GF-D8 (cell line): ENCODE measurements at regions not wholly inside any gene's neighbourhood (a gene's known extent, or its start where the extent isn't known, plus 50 kb on each side); places are given as distances from the start of the nearest gene placed in this dataset.

Source experiments
- DNase-seq: peaks from one replicate; lab custom pipeline; 2025; lab: John Stamatoyannopoulos, UW

DNA sequence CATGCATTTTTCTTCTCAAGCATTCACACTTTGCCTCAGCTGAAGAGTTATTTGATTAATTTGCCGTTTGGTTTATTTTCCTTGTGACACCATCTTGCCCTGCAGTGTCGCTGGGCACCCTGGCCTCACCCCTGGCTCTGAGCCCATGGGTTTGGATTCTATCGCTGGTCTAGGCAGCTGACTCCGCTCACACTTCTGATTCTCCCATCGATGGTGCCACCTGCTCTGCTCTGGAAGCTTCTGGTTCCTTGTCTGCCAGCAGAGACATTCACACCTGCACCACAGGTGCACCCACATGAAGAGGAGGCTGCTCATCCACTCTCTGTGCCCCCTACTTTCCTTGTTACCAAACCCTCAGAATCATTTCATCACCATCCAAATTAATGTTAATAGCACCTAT lies 291.6 kb upstream of the CDH4 start:
- no peak for DNase-seq

DNA sequence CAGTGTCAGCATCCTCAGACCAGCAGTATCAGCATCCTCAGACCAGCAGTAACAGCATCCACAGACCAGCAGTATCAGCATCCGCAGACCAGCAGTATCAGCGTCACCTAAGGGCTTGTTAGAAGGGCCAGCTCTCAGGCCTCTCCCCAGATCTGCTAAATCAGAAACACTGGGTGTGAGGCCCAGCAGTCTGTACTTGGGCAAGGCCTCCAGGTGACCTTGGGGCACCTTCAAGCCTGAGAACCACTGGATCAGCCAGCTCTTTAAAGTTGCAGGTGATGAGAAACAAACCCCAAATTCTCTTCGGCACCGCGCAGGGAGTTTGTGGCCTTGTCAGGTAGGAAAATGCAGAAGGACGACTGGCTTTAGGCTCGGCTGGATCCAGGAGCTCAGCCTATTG lies 290.5 kb upstream of the CDH4 start:
- no peak for DNase-seq

DNA sequence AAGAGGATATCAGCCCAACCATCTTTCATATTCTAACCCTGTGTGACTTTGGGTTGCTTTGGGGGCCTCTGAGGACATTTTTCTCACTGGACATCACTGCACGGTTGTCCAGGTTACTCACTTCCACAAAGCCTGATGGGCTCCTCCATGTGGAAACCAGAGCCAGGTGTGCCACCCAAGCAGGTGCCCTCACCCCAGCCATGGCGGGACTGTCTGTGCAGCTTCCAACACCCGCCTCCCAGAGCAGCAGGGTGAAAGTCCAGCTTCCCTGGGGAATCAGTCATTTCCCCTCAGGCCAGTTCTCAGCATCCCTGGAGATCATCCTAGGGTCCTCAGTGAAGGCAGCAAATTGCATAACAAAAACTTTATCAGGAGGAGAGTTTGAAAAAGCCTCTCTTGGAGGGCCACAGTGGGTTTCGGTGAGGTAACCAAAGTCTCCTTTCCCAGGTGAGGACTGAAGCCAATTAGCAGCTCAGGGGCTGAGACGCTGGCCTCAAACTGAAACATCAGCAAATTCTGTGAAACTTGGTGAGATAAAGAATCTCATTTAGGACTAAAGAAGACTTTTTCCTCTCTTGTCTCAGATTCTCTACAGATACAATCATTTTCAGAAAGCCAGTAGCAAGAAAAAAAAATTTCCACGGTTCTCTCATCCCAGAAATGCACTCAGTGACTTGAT lies 289.6 kb upstream of the CDH4 start:
- no peak for DNase-seq

DNA sequence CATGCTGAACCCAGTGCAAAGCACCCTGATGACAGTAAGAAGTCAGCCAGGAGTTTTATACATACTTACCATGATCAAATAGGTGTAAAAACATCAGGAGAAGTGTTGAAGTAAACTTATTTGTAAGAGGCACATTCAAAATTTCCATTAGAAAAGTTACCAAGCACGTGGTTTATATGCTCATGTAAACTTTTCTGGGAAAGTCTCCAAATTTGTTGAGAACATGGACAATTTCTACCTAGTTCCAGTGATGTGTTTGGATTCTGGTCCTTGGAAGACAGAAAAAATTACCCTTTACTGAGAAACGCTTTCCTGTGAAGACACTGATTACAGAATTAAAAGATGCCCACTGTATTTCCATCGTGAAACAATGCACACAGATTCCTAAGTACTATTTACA lies 288.9 kb upstream of the CDH4 start:
- DNase-seq, result no peak

DNA sequence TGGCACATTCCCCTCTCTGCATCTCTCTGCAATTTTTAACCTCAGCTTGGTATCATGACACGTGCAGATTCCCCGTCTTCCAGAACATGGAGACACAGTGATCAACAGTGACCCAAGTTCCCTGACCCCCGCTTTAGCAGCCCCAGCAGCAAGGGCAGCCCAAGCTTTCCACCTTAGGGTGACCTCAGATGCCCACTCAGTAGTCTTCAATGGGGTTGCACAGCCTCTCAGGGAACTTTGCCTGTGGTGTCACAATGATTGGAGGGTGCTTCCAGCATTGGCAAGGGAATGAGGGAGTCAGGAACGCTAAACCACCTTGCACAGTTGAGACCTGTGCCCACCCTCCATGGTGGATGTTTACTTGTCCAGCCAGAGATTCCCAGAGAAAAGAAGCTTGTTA lies 287.1 kb upstream of the CDH4 start:
- DNase-seq, result no peak

DNA sequence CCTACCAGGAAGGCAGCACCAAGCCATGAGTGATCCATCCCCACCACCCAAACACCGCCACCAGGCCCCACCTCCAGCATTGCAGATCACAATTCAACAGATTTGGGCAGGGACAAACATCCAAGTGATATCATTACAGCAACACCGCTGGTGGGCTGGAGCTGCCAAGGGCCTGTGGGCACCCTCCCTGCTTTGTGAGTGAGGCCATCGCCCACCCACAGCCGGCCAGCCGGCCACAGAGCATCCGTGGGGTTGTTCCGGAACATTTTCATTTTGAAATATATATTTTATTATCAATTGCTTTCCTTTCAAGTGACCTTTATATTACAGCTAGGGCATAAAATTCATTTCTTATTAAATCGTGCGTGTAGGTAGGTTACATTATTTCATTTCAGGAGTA lies 286.0 kb upstream of the CDH4 start:
- no peak for DNase-seq

DNA sequence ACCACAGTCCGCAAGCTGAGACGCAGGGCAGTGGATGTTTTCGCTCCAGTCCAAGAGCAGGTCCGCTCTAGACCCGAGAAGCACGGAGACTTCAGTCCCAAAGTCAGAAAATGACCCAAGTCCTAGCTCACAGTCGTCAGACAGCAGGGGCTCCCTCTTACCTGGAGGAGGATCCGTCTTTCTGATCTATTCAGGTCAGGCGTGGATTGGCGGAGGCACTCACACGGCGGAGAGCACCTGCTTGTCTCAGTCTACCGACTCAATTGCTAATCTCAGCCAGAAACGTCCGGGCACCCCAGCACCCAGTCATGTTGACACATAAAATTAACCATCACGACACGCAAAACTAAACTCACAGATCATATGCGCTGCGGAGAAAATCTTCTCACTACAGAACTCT lies 285.3 kb upstream of the CDH4 start:
- DNase-seq, result no peak

DNA sequence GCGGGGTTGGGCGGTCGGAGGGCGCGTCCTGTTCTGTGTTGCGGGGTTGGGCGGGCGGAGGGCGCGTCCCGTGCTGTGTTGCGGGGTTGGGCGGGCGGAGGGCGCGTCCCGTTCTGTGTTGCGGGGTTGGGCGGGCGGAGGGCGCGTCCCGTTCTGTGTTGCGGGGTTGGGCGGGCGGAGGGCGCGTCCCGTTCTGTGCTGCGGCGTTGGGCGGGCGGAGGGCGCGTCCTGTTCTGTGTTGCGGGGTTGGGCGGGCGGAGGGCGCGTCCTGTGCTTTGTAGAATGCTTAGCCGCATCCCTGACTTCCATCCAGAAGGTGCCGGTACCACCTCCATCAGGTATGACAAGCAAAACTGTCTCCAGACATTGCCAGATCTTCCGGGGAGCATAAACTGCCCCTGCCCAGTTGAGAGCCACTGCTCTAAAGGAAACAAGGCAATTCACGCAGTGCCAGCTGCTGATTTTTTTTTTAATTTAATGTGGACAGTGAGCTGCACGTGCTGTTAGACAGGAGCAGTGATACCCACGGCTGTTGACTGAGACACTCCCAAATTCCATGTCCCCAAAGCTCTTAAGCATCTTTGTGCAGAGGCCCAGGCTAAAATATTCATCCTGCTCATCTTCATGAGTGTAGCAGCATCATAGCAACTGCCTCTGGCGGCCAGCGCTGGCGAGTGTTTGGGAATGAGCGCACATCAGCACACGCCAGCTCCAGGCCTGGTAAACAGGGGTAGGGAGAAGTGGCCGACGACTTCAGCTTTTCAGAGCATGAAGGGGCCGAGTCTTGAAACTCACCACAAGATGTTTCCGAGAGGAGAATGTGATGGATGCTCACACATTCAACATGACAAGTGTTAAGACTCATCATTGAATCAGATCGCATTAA lies 284.4 kb upstream of the CDH4 start:
- DNase-seq, result no peak

DNA sequence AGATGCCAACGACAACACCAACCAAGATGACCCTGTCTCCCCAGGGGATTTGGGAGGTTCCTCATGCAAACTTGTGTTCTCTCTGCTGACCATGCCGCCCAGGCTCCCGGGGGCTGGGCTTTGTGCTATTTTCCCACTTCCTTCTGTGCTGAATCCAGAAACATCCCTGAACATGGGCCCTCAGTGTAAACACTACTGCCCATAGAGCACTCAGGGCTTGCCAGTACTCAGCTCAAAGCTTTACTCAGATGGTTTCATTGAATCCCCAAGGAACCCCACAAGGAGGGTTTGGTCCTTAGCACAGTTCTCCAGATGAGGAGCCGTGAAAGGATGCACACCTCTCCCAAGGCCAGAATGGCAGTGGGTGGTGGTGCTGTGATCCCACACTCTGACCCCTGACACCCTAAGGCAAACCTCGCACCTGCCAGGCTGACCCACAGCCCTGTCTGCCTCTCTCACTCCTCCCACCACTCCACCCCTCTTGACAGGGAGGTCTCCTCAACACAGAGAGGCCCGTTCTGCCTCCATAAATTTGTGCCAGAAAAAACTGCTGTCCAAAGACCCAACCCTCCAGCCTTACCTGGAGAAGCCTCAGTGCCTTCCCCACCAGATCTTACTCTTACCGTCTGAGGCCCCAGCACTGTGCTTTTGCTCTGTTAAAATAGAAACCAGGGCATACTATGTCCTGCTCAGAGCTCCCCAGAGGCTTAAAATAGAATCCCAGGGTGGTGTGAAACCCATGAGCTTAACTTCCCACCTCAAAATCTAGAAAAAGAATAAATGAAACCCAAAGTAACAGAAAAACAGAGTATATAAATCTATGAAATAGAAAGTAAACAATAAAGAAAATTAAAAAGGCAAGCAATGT lies 283.0 kb upstream of the CDH4 start:
- no peak for DNase-seq

DNA sequence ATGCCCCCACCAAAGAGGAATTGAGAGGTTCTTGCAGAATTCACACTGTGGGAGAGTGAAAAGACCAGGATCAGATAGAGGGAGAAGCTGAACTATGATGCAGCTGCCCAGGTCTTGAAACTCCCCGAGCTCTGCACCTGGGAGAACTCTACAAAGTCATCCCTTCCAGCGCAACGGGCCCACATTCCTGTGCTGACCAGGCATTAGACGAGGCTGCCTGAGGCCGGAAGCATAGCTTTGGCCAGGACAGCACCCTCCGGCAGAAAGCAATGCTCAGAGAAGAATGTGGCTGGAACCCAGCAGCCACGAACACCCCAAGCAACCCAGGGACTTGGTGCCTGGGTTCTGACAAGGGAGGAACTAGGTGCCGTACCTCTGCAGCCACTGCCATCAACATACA lies 281.5 kb upstream of the CDH4 start:
- no peak for DNase-seq

DNA sequence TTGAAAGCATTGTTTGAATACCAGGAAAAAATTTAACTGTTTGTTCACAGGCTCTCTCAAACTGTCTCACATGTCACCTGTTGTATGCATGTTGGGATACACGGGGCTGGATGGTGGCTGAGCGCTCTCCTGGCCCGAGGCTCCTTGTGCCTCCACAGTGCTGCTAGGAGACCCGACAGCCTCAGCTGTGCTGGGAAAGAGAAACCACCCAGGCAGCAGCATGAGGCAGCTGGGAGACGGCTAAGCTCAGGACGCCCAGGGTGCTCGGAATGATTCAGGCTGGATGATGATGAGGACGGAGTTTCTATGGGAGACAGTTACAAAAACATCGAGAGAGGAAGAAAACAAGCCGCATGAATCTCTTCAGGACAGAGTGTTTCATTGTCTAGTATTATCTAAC lies 278.0 kb upstream of the CDH4 start:
- no peak for DNase-seq

DNA sequence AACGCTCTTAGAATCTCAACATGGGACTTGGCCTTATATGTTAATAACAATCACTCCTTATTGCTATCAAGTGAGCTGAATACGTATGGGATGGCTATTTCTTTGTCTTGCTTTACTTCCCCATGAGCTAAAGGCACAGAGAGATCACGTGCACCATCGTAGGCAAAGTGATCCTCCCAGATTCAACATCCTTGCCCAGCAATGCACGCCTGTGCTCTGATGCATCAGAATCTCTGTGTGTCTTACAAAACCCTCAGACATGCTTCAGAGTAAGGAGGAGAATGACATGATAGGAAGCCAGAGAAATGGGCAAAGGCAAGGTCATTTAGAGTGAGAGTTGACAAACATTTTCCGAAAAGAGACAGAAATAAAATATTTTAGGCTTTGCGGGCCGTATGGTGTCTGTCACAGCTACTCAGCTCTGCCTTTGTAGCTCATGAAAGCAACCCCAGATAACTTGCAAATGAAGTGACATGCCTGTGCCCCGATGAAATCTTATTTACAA lies 277.6 kb upstream of the CDH4 start:
- DNase-seq, result no peak

DNA sequence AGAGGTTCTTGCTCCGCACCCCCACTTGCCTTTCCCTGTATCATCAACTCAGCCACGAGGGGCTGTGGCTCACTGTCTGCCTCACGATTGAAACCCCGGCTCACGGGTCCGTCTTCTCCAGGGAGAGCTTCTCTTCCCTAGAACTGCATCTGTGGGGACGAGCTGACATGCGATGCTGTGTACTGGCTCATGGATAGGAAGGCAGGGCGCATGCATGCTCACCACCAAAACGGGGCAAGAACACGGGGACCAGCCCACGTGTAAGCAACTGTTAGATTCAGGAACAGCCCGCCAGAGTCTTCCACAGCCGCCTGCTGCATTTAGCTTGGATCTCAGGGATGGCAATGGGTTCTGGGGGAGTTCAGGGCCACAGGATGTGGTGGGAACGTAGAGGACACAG lies 275.9 kb upstream of the CDH4 start:
- no peak for DNase-seq

DNA sequence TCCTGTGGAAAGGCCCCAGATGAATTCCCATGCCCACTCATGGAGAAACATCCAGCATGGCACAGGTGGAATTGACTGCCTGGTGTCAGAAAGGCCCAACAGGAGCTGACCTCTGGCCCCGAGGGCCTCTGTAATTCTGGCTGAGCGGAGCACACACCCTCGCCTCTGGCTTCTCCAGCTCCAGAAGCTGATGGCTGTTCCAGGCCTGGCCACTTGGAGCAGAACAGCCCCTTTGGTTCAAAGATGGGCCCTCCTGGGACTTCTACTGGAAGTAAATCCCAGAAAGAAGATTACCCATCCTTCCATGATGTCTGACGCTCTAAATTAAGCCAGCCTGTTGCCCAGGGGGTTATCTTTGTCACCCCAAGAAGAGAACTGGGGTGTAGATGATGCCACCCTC lies 275.1 kb upstream of the CDH4 start:
- DNase-seq, result no peak

DNA sequence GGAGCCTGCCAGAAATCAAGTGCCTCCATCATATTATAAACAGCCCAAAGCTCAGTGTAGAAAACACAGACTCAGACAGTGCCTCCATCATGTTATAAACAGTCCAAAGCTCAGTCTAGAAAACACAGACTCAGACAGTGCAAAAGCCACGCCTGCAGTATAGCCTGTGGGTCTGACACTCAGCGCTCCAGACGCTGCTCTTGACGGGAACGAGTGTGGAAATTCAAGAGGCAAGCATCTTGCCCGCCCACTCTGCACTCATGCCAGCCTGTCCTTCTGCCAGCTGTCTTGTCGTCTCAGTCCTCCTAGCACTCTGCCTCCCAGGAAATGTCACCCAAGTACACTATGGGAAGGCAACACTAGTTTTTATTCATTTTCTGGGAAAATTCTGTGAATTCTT lies 274.2 kb upstream of the CDH4 start:
- no peak for DNase-seq

DNA sequence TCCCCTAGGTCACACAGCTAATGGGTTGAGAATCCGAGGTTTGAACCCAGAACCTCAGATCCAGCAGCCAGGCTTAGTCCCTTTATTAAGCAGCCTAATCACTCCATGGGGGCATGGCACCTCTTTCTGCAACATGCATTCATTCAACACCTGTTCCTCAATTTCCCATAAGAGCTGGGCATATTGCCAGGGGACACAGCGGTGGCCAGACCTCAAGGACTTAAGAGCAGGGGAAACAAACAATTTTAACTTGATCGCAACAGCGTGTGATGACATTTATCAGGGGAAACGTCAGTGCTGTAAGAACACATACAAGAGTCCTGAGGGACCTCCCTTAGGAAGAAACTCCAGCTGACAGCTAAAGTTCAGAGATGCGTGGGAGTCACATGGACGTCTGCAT lies 267.4 kb upstream of the CDH4 start:
- DNase-seq, result no peak

DNA sequence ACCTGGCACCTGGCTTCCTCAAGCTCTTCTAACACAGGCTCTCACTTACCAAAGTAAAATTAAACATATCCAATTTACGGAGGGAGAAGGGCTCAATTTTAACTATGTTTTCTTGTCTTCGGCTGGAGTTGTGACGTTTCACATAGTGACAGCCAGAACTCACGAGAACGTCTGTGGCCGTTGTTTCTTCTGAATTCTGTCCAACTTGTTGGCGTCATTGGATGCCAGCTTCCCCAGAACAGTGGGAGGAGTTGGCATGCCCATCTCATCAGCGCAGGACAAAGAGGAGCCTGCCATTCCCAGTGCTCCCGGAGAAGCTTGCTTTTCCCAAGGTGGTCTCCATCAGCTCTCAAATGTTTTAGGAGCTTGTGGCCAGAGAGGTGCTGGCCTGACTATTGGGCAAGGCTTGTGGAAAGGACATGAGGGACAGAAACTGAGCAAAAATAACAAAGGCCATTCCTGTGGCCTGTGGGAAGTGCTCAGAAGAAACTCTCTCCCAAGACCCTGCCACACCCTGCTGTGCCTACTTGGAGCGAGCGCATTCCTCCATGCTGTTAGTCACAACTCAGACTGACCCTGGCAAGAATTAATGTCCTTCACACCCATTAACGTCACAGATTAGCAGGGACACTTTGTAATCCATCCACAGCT lies 265.4 kb upstream of the CDH4 start:
- DNase-seq, result no peak

DNA sequence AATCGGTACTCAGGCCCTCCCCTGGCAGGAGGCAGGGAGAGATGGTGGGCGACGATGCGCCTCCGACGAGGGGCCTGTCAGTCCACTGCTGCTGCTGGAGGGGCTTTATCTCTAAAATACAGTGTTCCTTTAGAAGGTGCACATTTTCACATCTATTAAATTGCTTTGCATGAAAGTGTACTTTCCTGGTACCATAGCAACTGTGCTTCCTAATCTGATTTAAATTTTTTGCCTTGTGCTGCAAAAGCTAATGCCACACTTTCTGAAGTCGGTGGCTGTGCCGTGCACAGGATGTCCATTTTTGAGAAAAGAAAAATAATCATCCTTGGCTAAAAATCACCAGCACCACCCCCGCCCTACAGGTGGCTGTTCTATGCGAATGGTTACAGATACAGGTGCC lies 262.0 kb upstream of the CDH4 start:
- no peak for DNase-seq

DNA sequence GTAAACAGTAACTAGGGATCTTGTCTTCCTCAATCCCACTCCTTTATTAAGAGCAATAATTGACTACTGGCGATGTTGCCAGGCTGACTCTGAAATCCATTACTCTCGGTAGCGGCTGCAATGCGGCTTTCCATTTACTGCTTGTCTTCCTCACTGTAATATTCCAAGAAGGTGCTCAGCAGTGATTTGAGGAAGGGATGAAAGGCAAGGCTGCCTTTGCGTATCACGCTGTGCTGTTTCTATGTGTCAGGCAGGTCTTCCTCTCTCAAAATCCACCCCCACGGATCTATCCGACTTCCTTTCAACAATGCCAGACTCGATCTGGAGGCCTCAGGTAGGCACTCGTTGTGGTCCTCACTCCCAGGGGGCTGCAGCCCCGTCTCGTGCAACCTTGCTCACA lies 261.4 kb upstream of the CDH4 start:
- DNase-seq, result no peak

DNA sequence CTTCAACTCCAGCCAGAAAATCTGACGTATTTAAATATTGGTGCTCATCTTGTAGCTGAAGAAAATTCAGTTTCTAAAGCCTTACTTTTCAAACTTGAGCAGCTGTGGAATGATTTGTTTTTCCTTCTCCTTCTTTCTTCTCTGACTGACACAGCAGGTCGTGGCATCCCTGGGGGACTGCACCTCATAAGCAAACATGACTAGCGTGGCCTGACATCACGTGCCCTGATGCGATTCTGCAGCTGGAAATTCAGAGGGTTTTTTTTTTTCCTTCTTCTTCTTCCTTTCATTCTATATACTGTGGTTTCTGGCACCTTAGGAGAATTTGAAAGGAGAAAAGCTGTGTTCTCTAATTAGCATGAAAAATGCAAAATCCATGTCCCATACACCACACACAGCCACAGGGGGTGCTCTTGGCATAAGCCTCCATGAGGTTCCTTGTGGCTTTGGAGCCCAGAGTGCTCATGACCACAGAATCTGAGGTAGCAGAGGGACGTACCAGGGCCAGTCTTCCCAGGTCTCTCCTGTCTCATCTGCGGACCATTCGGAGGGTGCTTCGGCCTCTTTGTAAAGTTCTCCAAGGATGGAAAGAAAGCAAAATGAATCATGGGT lies 258.5 kb upstream of the CDH4 start:
- DNase-seq, result no peak

DNA sequence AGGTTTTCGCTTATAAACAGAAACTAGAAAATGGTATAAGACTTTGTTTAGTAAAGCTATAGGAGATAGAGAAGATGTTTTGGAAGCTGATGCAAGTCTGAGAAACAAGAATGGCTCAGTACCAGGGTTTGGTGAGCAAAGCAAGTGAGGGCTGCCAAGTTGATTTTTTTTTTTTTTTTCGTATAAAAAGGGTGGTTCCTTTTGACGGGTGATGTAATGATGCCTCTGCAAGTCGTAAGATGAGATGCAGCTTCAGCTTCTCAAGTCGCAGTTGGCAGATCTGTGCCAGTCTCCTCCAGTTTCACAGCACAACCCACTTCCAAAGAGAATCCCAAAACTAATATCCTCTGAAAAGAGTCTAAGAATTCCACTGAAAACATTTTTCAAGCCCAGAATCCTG lies 252.8 kb upstream of the CDH4 start:
- DNase-seq, result no peak

DNA sequence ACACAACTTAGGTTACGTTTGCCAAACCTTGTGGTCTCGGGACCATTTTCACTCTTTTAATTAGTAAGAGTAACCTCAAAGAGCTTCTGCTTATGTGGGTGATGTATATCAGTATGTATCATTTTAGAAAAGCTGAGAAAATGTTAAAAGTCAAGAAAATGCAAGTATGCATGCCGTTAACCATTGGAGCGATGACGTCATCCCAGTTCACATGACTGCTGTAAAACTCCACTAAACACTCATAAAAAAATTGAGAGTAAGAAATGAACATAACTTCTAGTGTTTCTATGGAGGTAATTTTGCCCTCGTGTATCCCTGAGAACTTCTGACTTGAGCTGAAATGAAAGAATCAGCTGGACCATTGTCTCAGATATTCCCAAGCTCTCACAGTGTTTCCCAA lies 250.0 kb upstream of the CDH4 start:
- no peak for DNase-seq
